ENCODE measurements at regions not wholly inside any gene's neighbourhood (a gene's known extent, or its start where the extent isn't known, plus 50 kb on each side); places are given as distances from the start of the nearest gene placed in this dataset.
"Not testable (repeated sequence)": the region's sequence is repeated elsewhere in the genome, so short reads cannot be mapped to it uniquely, and the experiment has no call there.

DNA sequence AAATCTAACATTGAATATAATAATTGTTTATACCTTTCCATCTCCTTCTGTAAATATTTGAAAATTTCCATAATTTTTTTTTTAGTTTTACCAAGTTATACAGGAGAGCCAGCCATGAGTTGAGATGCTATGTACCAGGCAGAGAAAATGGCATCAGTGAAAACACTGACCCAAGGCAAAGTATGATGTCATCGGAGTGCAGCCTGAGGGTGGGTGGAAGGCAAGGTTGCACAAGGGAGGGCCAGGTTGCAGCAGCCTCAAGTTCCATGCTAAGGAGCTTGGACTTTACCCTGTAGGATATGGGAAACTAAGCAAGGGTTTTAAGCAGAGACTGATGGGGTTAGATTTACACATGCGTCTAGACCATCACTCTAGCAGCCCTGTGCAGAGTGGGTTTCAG lies 441.1 kb downstream of the BCAT1 start:
- no peak for DNase-seq (ENCODE audit: low read depth in 2 of 2)

DNA sequence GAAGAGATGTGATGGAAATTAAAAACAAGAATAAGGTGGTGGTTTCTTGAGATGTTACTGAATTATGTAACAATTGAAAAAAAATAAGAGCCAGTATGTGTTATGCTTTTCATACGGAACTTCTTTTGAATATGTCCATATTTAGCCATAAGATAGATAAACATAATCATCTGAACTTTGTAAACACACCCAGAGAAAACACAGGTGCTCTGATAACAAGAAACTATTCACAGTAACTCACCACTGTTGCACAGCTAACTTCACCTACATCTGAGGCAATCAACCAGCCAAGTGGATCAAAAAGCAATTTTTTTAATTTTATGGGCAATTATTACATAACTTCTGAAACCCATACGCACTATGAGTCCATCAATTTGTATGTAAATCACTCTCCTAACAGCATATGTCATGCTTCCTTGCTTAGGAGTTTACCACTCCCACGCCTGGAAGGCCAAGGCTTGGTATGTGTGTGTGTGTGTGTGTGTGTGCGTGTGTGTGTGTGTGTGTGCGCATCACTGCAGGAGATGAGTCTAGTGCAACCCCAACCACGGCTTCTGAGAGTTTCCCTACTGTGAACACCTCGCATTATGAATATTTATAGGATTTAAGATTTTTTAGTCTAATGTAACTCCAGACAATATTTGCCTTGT lies 443.4 kb downstream of the BCAT1 start:
- DNase-seq (ENCODE audit: low read depth in 2 of 2), result no peak

DNA sequence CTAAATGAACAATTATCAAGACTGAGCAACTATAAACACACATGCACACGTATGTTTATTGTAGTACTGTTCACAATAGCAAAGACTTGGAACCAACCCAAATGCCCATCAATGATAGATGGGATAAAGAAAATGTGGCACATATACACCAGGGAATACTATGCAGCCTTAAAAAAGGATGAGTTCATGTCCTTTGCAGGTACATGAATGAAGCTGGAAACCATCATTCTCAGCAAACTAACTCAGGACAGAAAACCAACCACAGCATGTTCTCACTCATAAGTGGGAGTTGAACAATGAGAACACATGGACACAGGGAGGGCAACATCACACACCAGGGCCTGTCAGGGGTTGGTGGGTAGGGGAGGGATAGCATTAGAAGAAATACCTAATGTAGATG lies 445.4 kb downstream of the BCAT1 start:
- DNase-seq (ENCODE audit: low read depth in 2 of 2), result not testable (repeated sequence)

DNA sequence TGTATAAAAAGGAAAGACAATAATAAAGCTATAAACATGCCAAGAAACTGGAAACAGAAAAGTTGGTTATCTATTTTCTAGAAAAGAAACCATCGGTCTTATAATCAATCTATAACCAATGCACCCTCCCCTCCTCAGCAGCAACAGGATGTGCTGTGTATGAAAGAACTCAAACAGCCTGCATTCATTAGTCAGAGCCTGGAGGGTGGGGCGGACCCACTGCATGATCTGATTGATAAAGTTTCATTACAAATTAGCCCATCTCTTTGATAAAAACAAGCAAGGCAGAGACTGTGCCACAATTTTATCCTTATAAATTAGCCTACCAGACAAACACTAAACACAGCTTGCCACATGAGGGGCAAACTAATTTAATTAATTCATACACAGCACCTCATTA lies 448.1 kb downstream of the BCAT1 start:
- no peak for DNase-seq (ENCODE audit: low read depth in 2 of 2)

DNA sequence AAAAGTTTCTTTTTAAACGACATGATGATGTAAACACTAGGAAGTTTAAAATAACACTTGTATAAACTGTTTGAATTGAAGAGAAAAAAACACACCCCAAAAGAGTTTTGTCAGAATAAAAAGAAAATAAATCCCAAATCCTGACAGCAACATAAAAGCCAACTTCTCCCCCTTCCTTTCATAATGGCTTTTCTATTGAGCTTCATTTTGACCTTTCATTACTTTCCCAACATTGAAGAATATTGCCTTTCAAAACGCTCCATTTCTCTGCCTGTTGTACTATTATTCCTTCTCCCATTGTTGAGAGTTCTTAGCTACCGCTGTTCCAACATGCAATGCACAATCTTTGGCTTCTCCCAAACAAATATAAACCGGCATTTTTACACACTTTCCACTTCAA lies 448.5 kb downstream of the BCAT1 start:
- DNase-seq (ENCODE audit: low read depth in 2 of 2), result no peak

DNA sequence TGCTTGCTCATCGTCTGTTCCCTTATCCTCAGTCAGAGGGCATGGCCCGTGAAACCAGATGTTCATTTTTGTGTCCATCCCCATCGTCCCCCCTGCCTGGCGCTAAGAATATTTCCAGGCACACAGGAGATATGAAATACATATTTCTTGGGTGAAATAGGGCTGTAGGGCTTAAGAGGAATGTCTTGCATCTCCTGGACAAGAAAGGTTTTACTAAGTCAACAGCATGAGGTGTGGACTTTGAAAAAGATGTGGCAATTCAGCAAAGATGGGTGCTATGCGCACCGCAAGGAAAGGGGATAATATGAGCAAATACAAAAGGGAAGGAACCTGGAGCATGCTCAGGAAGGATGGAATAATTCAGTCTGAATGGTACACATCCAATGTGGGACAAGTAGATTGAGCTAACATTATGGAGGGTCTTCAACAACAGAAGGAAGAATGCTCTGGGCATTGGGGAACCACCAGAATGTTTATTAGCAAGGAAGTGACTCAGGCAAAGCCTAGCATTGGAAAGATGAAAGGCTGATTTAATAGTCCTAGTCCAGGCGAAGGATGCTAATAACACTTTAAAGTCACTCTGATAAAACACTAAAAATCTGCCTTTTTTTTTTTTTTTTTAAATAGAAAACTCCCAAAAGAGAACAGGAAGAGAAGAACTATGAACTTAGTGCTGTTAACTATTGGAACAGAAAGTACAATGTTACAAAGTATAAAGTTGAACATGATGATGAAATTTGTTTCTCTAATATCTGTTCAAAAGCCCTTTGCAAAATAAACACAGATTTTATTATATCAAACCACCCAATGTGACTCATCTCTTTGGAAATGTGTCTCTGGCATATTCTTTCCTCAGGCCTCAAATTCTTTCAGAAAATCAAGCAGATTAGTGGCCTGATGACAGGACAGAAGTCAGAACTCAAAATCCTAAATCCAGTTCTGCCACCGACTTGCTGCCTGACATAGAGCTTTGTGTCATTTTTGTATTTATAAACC lies 449.5 kb downstream of the BCAT1 start:
- DNase-seq (ENCODE audit: low read depth in 2 of 2), result no peak

DNA sequence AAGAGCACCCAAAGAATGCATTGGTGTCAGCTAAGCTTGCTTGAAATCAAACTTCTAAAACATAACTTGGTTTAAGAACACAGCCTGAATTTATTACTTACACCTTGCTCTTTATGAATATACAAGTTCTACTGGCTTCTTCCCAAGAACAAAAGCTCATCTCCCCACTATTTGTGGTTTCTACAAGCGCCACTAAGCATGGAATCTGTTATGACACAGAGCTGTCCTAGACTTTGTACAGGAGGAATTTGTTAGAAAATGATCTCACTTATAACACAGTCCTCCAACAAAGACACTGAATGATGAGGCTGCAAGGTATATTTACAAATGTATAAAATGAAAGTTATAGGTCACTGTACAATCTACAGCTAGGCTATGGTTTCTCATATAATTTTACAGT lies 452.1 kb downstream of the BCAT1 start:
- no peak for DNase-seq (ENCODE audit: low read depth in 2 of 2)

DNA sequence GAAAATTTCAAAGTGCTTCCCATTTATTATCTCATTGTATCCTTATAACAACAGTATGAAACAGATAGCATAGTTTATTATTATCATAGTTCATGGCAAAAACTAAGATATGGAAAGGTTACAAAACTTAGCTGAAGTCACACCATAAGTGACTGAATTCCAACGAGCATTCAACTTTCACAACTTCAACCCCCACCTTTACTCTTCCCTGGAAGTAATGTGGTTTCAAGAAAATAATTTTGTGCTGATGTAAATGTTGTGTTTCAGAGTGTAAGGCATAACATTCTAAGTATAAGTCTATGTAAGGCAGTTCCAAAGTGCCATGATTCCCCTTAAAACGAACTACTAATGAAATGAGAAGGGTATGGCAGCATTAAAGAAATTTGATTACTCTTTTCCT lies 454.5 kb downstream of the BCAT1 start:
- DNase-seq (ENCODE audit: low read depth in 2 of 2), result no peak

DNA sequence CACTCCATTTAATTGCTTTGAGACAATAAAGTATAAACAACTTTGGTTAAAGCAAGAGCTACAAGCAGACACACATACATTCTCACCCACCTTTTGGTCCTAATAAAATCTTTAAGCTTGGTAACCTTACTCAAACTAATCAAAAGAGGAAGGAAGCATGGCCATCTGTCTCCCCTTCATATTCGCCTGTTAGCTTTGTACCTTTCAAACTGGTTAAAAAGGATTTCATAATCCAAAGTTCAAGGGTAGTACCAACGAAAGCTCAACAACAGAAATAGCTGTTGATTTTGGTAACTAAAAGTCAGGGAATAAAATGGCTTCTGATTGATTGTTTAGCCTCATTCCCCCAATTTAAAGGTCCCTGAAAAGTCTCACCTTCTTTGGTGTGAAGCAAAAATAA lies 456.9 kb downstream of the BCAT1 start:
- no peak for DNase-seq (ENCODE audit: low read depth in 2 of 2)

DNA sequence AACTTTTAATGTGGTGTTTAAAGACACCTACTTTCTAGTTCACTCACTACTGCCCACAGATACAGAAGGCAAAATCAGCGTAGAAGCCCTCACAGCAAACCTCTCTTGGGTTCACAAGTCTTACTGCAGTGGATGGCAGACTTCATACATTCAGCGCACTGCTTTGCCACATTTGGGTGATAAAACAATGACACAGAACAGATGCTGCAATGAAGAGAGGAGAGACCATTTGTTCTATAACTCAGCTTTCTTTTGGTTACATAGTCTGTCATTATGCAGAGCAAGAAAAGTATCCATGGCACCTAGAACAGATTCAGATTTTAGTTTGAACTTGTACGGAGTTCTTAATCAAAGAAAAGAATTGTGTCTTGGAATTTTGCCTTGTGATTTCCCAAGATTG lies 459.0 kb downstream of the BCAT1 start:
- DNase-seq (ENCODE audit: low read depth in 2 of 2), result no peak

DNA sequence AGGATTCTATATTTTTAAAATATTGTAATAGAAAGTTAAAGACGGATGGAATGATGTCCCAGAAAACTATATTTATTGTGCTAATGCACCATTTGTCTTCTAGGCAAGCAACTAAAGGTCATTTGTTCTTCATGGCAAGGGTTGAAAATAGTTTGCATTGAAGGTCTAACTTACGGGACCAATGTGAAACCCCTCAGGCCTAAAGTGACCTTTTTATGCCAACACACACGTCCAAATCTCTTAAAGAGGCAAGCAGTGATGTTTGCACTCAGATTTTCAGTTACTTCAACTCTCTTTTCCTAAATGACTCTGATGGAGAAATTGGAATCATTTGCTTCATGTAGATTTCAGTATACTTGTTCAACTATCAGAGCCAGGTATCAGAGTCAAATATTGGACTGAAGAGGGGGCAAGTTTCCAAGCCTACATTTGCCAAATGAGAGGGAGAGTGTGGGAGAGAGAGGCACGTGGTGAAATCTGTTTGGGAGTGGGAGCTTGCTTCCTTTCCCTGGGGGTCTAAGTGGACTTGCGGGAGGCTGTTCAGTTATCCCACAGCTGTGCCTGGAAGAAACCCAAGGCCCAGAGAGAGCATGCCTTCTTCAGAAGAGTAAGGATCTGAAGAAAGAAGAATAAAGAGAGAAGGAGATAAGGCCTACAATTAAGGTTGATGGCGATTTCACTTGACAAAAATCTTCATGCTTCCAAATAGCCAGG lies 459.8 kb downstream of the BCAT1 start:
- DNase-seq (ENCODE audit: low read depth in 2 of 2), result no peak

DNA sequence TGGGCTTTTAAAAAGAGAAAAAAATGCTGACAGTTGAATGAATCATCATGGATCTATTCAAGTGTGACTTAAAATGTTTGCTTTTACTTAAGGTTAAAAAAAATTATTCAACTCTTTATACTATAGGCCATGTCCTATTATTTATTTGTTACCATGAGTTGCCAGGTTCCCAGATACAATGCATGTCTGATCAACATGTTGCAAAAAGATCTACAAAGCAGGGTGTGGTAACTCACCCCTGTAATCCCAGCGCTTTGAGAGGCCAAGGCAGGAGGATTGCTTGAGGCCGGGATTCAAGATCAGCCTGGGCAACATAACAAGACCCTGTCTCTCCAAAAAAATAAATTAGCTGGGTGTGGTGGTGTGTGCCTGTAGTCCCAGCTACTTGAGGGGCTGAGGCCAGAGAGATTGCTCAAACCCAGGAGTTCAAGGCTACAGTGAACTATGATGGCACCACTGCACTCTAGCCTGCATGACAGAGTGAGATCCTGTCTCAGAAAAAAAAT lies 460.8 kb downstream of the BCAT1 start:
- no peak for DNase-seq (ENCODE audit: low read depth in 2 of 2)

DNA sequence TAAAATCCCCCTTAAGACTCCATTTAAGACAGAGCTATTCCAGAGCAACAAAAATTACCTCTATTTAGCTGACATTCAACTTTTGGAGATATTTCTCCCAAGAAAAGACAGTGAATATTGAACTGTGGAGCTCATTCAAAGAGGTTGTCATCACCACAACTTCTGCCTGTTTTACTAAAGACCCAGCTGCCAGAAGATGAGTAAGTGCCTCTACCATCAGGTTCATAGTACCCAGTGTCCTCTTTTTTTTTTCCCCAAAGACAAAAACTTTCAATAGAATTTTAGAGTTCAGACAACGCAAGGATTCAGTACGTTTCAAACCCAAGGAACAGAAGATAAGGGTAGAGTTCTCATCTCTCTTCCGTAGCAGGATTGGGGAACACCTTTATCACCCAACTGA lies 461.3 kb downstream of the BCAT1 start:
- DNase-seq (ENCODE audit: low read depth in 2 of 2), result no peak

DNA sequence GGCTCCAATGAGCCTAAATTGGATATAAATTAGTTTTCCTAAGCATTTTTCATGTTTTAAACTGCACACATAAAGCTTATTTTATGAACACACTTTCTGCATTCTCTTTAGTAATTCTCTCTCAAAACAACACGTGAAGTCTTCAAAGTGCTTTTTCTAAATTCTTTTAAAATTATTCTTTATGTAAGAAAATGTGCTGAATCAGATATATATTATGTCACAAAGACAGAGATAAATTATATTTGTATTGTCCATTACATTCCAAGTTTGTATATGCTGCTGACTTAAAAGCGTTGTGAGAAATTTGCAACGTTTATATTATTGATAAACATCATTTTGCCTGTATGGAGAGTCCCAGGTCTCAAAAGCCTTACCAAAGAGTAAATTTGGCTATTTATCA lies 465.2 kb downstream of the BCAT1 start:
- no peak for DNase-seq (ENCODE audit: low read depth in 2 of 2)

DNA sequence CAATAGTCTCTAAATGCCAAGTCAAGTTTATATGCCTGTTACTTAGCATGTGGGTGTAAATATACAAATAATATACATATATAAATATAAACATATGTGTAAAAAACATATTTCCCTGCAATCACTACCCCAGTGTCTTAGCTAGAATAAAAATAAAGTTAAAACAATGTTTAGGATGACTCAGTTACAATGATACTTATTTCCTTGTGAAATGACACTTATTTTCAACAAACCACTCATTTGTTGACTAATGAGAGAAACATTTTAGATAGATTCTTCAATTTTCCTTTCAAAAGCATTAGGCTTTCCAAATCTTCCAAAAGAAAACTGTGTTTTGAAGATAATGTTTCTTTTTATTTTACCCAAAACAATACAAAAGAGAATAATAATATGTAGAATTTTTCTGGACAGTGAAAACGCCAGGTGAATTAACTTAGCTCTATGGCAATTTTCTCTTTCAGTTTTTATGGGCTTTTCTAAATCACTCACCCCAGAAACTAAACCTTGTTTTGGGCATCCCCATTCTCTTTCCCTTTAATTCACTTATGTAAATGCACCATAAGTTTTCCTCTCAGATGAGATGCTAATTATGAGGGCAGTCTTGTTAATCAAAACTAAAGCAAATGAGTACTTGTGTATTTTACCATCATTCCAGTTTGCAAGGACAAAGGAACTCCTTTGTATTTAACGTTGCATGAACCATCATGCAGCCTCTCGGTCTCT lies 465.9 kb downstream of the BCAT1 start:
- DNase-seq (ENCODE audit: low read depth in 2 of 2), result no peak

DNA sequence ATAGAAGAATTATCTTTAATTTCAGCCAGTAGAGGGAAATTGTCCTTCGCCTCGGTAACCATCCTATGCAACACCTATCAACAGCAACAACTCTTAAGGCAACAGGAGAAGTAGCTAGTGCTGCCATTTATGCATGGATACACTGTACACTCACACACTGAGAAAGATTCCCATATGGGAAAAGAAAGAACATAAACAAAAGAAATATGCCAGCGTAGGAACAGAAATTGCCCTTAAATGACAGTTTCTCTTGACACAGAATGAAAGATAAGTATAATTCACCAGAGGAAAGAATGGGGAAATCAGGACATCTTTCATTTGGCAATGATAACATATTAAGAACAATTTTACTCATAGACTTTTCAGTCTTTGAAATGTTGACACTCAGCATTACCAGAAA lies 466.9 kb downstream of the BCAT1 start:
- DNase-seq (ENCODE audit: low read depth in 2 of 2), result no peak

DNA sequence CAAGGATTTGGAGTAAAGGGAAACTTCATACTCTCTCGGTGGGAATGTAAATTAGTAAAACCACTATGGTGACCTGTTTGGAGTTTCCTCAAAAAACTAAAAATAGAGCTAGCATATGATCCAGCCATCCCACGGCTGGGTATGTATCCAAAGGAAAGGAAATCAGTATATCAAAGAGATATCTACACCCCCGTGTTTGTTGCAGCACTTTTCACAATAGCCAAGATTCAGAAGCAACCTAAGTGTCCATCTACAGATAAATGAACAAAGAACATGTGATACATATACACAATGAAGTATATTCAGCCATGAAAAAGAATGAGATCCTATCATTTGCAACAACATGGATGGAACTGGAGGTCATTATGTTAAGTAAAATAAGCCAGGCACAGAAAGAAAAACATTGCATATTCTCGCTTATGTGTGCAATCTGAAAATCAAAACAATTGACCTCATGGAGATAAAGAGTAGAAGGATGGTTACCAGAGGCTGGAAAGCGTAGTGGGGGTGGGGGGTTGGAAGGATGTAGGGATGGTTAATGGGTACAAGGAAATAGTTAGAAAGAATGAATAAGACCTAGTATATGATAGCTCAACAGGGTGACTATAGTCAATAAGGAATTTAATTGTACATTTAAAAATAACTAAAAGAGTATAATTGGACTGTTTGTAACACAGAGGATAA lies 468.0 kb downstream of the BCAT1 start:
- no peak for DNase-seq (ENCODE audit: low read depth in 2 of 2)

DNA sequence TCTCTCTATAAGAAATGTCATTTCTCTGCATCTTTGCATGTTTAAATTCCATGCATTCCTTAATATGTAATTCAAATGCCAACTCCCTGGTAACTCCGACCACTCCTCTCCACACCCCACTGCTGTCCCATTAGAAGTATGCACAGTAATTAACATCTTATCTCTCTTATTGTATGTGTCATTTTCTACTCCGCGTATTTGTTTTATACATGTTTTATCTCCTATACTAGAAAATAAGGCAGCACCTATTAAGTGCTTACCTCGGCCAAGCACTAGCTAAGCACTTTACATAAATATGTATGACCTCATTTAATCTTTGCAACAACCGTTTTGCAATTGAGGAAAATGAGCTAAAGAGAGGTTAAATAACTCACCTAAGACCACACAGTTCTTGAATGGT lies 469.8 kb downstream of the BCAT1 start:
- DNase-seq (ENCODE audit: low read depth in 2 of 2), result no peak

DNA sequence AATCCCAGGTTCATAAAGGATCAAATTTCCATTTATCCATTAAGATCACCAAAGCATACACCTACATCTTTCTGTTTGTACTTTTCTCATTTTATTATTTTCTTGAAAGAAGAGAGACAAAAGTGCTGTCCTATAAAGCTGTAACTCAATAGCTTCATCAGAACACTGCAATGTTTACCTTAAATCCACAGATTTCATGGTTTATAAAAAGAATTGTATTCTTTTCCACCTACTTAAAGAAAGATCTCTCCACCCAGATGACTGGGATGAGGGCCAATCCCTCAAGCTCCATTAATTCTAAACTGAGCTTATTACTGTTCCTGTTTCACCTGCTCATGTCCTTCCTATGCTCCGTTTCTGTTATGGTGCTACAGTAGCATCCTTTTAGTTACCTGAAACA lies 470.6 kb downstream of the BCAT1 start:
- DNase-seq (ENCODE audit: low read depth in 2 of 2), result no peak

DNA sequence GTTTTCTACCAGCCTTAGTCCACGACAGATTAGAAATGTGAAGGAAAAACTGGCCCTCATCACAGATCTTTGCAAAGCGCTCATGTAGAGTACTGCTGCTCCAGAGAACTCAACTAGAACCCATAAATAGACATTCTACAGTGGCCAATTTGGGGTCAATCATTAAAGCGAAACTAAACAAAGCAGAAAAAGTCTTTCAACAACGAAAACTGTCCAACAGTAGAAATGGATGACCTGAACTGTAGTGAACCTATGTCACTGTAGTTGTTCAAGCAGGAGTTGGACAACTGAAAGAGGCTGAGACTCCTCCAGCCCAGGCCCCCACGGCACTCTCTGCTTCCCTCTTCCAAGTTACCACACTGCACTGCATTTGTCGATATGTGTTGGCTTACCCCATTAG lies 472.6 kb downstream of the BCAT1 start:
- no peak for DNase-seq (ENCODE audit: low read depth in 2 of 2)

DNA sequence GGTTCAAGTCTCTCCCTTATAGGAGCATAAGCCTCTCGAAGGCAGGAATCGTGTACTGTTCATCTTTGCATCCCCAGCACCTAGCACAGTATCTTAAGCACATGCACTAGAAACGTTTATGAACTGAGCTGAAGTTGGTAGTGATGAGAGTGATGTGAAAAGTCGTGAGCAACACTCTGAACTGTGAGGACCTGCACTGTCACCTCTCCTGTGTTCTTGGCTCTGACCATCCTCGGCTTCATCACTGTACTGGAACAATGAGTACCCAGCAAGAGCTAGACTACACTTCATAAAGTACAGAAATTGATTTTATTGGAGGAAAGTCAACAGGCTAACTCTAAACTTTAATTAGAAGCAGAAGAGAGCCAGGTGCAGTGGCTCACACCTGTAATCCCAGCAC lies 473.6 kb downstream of the BCAT1 start:
- no peak for DNase-seq (ENCODE audit: low read depth in 2 of 2)

All from stimulated activated CD8-positive, alpha-beta memory T cell treated with anti-CD3 and anti-CD28 coated beads, Interleukin-7, amount 100 ng/mL, for 4 hours (primary cell).